H9 (cell line): ENCODE measurements at regions not wholly inside any gene's neighbourhood (a gene's known extent, or its start where the extent isn't known, plus 50 kb on each side); places are given as distances from the start of the nearest gene placed in this dataset.

Source experiments
- DNase-seq: peaks from one replicate; pipeline ENCODE4 v3.0.0-alpha.2; 2017
- H2AFZ ChIP-seq: one replicate; pipeline ENCODE4 v1.6.1; 2013; ENCODE audit warnings: mild to moderate bottlenecking, low read length, control low read depth, moderate library complexity
- H2AK5ac ChIP-seq: 2 replicates; pipeline ENCODE4 v1.6.1; 2013; ENCODE audit warnings: low read length, control low read depth, mixed read lengths; ENCODE audit not compliant: insufficient read length
- H2BK120ac ChIP-seq: one replicate; pipeline ENCODE4 v1.6.1; 2013; ENCODE audit warnings: low read depth, mild to moderate bottlenecking, low read length, control low read depth, inconsistent platforms; ENCODE audit not compliant: poor library complexity, severe bottlenecking
- H2BK12ac ChIP-seq: 2 replicates; pipeline ENCODE4 v1.6.1; 2013; ENCODE audit warnings: low read length, control low read depth, mixed read lengths, low read depth; ENCODE audit not compliant: insufficient read length
- H2BK15ac ChIP-seq: 2 replicates; pipeline ENCODE4 v1.6.1; 2013; ENCODE audit warnings: low read depth, low read length, control low read depth
- H2BK20ac ChIP-seq: one replicate; pipeline ENCODE4 v1.6.1; 2013; ENCODE audit warnings: low read depth, mild to moderate bottlenecking, low read length, control low read depth, inconsistent platforms; ENCODE audit not compliant: poor library complexity, severe bottlenecking
- H2BK5ac ChIP-seq: 2 replicates; pipeline ENCODE4 v1.6.1; 2013; ENCODE audit warnings: low read length, control low read depth, mixed read lengths; ENCODE audit not compliant: insufficient read length
- H3K14ac ChIP-seq: 2 replicates; pipeline ENCODE4 v1.6.1; 2013; ENCODE audit warnings: low read length, control low read depth; ENCODE audit not compliant: insufficient read depth
- H3K18ac ChIP-seq: 2 replicates; pipeline ENCODE4 v1.6.1; 2013; ENCODE audit warnings: low read depth, mild to moderate bottlenecking, mixed read lengths, low read length, control low read depth; ENCODE audit not compliant: insufficient read length
- H3K23ac ChIP-seq: 2 replicates; pipeline ENCODE4 v1.6.1; 2013; ENCODE audit warnings: low read length, control low read depth, mixed read lengths, low read depth; ENCODE audit not compliant: insufficient read length
- H3K23me2 ChIP-seq: 2 replicates; pipeline ENCODE4 v1.6.1; 2013; ENCODE audit warnings: low read depth, mild to moderate bottlenecking, mixed read lengths, low read length, control low read depth; ENCODE audit not compliant: insufficient read length, poor library complexity, severe bottlenecking
- H3K27ac ChIP-seq: 2 replicates; pipeline ENCODE4 v1.5.1; 2013; ENCODE audit warnings: low read length, control low read depth, mixed read lengths, low read depth; ENCODE audit not compliant: insufficient read length
- H3K27me3 ChIP-seq: 2 replicates; pipeline ENCODE4 v1.6.1; 2013; ENCODE audit warnings: low read length, control low read depth, inconsistent platforms; ENCODE audit not compliant: insufficient read depth
- H3K4ac ChIP-seq: 2 replicates; pipeline ENCODE4 v1.6.1; 2013; ENCODE audit warnings: low read depth, mild to moderate bottlenecking, control low read depth, inconsistent platforms, low read length, moderate library complexity
- H3K4me1 ChIP-seq: 2 replicates; pipeline ENCODE4 v1.6.1; 2013; ENCODE audit warnings: low read length, control low read depth, inconsistent platforms; ENCODE audit not compliant: insufficient read depth
- H3K4me2 ChIP-seq: 2 replicates; pipeline ENCODE4 v1.6.1; 2013; ENCODE audit warnings: low read length, control low read depth, mixed read lengths; ENCODE audit not compliant: insufficient read length, insufficient read depth
- H3K56ac ChIP-seq: 2 replicates; pipeline ENCODE4 v1.6.1; 2013; ENCODE audit warnings: low read depth, mild to moderate bottlenecking, mixed read lengths, low read length, control low read depth; ENCODE audit not compliant: insufficient read length
- H3K79me1 ChIP-seq: 2 replicates; pipeline ENCODE4 v1.6.1; 2013; ENCODE audit warnings: low read depth, mild to moderate bottlenecking, moderate library complexity, low read length, control low read depth, inconsistent platforms; ENCODE audit not compliant: insufficient read depth, poor library complexity, severe bottlenecking
- H3K79me2 ChIP-seq: 2 replicates; pipeline ENCODE4 v1.6.1; 2013; ENCODE audit warnings: low read length, control low read depth, inconsistent platforms; ENCODE audit not compliant: insufficient read depth
- H3K9ac ChIP-seq: 2 replicates; pipeline ENCODE4 v1.6.1; 2013; ENCODE audit warnings: low read length, control low read depth, mixed read lengths; ENCODE audit not compliant: insufficient read length; ENCODE audit errors: extremely low read depth
- H3K9me3 ChIP-seq: one replicate; pipeline ENCODE4 v1.6.1; 2013; ENCODE audit warnings: low read depth, low read length, inconsistent platforms; ENCODE audit not compliant: control insufficient read depth
- H3T11ph ChIP-seq: one replicate; pipeline ENCODE4 v1.6.1; 2013; ENCODE audit warnings: mild to moderate bottlenecking, low read length, control low read depth, inconsistent platforms
- H4K20me1 ChIP-seq: one replicate; pipeline ENCODE4 v1.6.1; 2013; ENCODE audit not compliant: control insufficient read depth, insufficient read length, insufficient read depth
- H4K5ac ChIP-seq: 2 replicates; pipeline ENCODE4 v1.6.1; 2013; ENCODE audit warnings: low read depth, mild to moderate bottlenecking, mixed read lengths, low read length, control low read depth; ENCODE audit not compliant: insufficient read length
- H4K8ac ChIP-seq: replicated peaks from 2 replicates; pipeline ENCODE4 v1.6.1; 2013; ENCODE audit warnings: low read length, control low read depth, mixed read lengths, low read depth; ENCODE audit not compliant: insufficient read length
- H4K91ac ChIP-seq: 2 replicates; pipeline ENCODE4 v1.6.1; 2013; ENCODE audit warnings: low read depth, mild to moderate bottlenecking, moderate library complexity, mixed read lengths, low read length, control low read depth; ENCODE audit not compliant: insufficient read length
- H3K27ac Mint-ChIP-seq, 3 experiments: 2 replicates in 2 of 3; 3 replicates in 1 of 3; pipeline ENCODE4 v1.8.0; 2020 to 2021; ENCODE audit warnings: mixed read lengths in 3 of 3, mild to moderate bottlenecking in 1 of 3, moderate library complexity in 1 of 3
- H3K27me3 Mint-ChIP-seq: 2 replicates; pipeline ENCODE4 v1.8.0; 2021; ENCODE audit warnings: low read depth, mild to moderate bottlenecking, moderate library complexity, mixed read lengths
- H3K36me3 Mint-ChIP-seq, 3 experiments: 2 replicates in 2 of 3; 3 replicates in 1 of 3; pipeline ENCODE4 v1.8.0; 2020 to 2021; ENCODE audit warnings: low read depth in 3 of 3, mixed read lengths in 3 of 3; ENCODE audit not compliant: insufficient read depth in 1 of 3
- H3K4me1 Mint-ChIP-seq, 2 experiments: 2 replicates each; pipeline ENCODE4 v1.8.0; 2020; ENCODE audit warnings: mixed read lengths in 2 of 2
- H3K4me3 Mint-ChIP-seq, 2 experiments: 2 replicates in 1 of 2; 3 replicates in 1 of 2; pipeline ENCODE4 v1.8.0; 2020 to 2021; ENCODE audit warnings: mild to moderate bottlenecking in 2 of 2, mixed read lengths in 2 of 2, moderate library complexity in 1 of 2
- H3K9me3 Mint-ChIP-seq, 2 experiments: 2 replicates in 1 of 2; 3 replicates in 1 of 2; pipeline ENCODE4 v1.8.0; 2020; ENCODE audit warnings: mild to moderate bottlenecking in 2 of 2, mixed read lengths in 2 of 2, moderate library complexity in 1 of 2
- WGBS: extraction: QIAGEN DNeasy Blood & Tissue Kit; methylation state at CpG from one replicate; pipeline ENCODE4 v1.1.7; 2013; ENCODE audit warnings: missing lambda C conversion rate, low lambda C conversion rate, mixed read lengths; ENCODE audit not compliant: insufficient read length; ENCODE audit errors: extremely low coverage; 5-methylcytosine and 5-hydroxymethylcytosine counted together
- TF ChIP-seq, protein P1 (sequence below): fragments of 200-600 bp; sonication (generic); conservative IDR thresholded peaks from 3 replicates; pipeline ENCODE4 v1.8.0; 2021; ENCODE audit warnings: antibody characterized with exemption, mild to moderate bottlenecking

DNA sequence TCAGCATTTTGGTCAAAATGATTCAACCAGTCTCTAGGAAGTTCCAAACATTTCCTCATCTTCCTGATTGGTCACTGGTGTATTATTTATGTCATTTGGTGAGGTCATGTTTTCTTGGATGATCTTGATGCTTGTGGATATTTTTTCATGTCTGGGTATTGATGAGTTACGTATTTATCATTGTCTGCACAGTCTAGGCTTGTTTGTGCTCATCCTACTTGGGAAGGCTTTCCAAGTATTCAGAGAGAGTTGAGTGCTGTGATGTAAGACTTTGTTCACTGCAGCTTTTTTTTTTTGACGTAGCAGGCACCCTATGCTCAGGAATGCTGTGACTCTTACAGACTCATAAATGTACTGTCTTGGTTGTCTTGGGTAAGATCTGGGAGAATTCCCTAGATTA, 509.5 kb downstream of the SLITRK1 start:
- H3K4me1 Mint-ChIP-seq: no peaks in the 10 kb centered on the region
- no peaks in the 10 kb centered on the region for H3K27me3 Mint-ChIP-seq
- Histone ChIP-seq H2BK15ac (no peak overlapping the region), H4K91ac (no peak overlapping the region), H3K18ac (no peak overlapping the region), H2BK5ac (no peak overlapping the region), H3K27ac (no peak overlapping the region), H3K4ac (no peak overlapping the region), H4K5ac (no peak overlapping the region), H4K8ac (no peak overlapping the region), H2BK20ac (no peak overlapping the region), H3K9me3 (no peaks in the 10 kb centered on the region), H3K14ac (no peak overlapping the region), H3T11ph (no peak overlapping the region), H2AFZ (no peak overlapping the region), H3K23ac (no peak overlapping the region), H4K20me1 (no peaks in the 10 kb centered on the region), H2AK5ac (no peak overlapping the region), H3K27me3 (no peaks in the 10 kb centered on the region), H3K4me1 (no peaks in the 10 kb centered on the region), H3K79me2 (no peaks in the 10 kb centered on the region), H3K56ac (no peak overlapping the region), H3K9ac (no peak overlapping the region), H3K4me2 (no peak overlapping the region), H3K23me2 (no peaks in the 10 kb centered on the region), H2BK12ac (no peak overlapping the region), H2BK120ac (no peak overlapping the region), H3K79me1 (no peaks in the 10 kb centered on the region)
- H3K4me3 Mint-ChIP-seq: no peak overlapping the region
- H3K9me3 Mint-ChIP-seq: peaks cover 7 to 12% of the 10 kb centered on the region in 2 experiments; a peak in 4 of 5 replicates
- no CpG with 5 or more reads among the region's 2 CpGs for WGBS
- DNase-seq: no peak
- peaks cover 0 to 4% (median 3%) of the 10 kb centered on the region in 3 experiments; a peak in 2 of 7 replicates for H3K36me3 Mint-ChIP-seq
- TF ChIP-seq, protein P1, sequence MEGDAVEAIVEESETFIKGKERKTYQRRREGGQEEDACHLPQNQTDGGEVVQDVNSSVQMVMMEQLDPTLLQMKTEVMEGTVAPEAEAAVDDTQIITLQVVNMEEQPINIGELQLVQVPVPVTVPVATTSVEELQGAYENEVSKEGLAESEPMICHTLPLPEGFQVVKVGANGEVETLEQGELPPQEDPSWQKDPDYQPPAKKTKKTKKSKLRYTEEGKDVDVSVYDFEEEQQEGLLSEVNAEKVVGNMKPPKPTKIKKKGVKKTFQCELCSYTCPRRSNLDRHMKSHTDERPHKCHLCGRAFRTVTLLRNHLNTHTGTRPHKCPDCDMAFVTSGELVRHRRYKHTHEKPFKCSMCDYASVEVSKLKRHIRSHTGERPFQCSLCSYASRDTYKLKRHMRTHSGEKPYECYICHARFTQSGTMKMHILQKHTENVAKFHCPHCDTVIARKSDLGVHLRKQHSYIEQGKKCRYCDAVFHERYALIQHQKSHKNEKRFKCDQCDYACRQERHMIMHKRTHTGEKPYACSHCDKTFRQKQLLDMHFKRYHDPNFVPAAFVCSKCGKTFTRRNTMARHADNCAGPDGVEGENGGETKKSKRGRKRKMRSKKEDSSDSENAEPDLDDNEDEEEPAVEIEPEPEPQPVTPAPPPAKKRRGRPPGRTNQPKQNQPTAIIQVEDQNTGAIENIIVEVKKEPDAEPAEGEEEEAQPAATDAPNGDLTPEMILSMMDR: no peak
- no peak overlapping the region for H3K27ac Mint-ChIP-seq
